ENCODE measurements at regions not wholly inside any gene's neighbourhood (a gene's known extent, or its start where the extent isn't known, plus 50 kb on each side); places are given as distances from the start of the nearest gene placed in this dataset.
"Not testable (repeated sequence)": the region's sequence is repeated elsewhere in the genome, so short reads cannot be mapped to it uniquely, and the experiment has no call there.

GRCh38 chr10:14425034-14425433 is 94.3 kb upstream of the FRMD4A start:
- FAIRE-seq: no peak

DNA sequence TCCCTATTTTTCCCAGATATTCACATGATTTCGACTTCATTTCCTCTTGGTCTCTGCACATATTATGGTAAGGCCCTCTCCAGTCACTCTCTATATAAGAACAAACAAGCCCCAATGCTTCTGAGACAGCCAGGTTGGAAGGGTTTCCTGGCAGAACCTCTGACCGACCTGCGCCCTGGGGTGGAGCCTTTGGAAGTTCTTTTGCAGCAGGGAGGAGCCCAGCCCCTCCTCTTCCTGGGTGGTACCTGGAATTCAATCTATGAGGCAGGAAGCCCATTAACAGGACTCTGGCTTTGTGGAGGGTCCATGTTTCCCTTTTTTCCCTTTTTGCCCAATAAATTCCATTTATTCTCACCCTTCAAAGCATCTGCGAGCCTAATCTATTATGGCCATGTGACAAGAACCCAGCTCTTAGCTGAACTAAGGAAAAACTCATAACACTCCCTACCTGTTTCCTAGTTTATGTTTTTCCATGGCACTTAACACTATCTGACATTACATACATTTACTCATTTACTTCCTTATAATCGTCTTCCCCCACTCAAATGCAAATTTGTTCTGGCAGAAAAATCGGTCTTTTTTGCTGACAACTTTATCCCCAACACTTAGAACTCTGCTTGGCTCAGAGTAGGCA is 92.5 kb upstream of the FRMD4A start:
- no peak for FAIRE-seq

- FAIRE-seq: no peak
Observed at GRCh38 chr10:14422431-14422830, 91.7 kb upstream of the FRMD4A start.

- FAIRE-seq: no peak
Observed at GRCh38 chr10:14421941-14422340, 91.2 kb upstream of the FRMD4A start.

GRCh38 chr10:14417336-14417735 is 86.6 kb upstream of the FRMD4A start:
- not testable (repeated sequence) for FAIRE-seq

- FAIRE-seq: no peak
Observed at GRCh38 chr10:14416308-14416700, 85.6 kb upstream of the FRMD4A start.

GRCh38 chr10:14415676-14416307 is 85.1 kb upstream of the FRMD4A start:
- no peak for FAIRE-seq

DNA sequence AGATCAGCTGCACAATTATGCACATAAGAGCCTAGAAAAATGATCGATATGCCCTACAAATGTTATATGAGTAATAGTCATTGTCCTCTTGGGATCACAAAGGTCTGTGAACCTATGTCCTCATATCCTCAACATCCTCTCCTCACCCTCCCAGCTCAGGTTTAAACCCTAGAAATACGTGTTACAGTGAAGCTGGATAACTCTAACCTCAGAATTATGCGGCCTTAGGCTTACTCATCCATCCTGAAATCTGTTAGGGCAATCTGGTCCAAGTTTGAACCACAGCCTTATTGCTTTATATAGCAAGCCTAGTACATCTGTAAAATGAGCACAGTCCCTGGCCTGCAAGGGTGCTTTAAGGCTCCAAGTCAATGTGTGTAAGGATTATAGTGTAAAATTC is 84.2 kb upstream of the FRMD4A start:
- FAIRE-seq: no peak

DNA sequence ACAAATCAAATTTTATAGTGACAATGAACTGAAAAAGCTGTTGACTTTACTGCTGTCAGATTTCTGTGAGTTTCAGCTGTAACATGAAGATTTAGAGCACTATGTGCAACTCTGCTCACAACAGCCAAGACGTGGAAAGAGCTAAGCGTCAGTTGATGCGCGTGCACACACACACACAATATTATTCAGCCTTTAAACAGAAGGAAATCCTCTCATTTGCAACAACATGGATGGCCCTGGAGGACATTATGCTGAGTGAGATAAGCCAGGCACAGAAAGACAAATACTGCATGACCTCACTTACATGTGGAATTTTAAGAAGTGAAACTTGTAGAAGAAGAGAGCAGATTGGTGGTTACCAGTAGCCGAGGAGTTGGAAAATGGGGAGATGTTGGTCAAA is 82.8 kb upstream of the FRMD4A start:
- no peak for FAIRE-seq

DNA sequence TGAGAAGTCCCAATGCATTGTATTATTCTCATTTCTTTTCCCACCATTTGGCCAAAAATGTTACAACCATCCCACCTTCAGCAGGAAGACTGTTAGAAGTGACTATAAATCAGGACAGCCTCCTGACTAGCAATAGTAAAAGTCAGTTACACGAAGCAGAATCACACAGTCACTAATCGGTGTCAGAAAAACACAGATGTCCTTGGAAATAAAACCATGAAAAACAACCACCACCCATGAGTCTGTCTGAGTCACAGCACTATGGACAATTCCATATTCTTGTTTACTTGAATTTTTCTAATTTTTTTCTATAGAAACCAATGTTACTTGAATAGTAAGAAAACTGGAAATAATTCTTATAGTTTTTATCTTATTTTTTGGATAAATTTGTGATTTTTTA is 81.9 kb upstream of the FRMD4A start:
- FAIRE-seq: peak; percentile 21

DNA sequence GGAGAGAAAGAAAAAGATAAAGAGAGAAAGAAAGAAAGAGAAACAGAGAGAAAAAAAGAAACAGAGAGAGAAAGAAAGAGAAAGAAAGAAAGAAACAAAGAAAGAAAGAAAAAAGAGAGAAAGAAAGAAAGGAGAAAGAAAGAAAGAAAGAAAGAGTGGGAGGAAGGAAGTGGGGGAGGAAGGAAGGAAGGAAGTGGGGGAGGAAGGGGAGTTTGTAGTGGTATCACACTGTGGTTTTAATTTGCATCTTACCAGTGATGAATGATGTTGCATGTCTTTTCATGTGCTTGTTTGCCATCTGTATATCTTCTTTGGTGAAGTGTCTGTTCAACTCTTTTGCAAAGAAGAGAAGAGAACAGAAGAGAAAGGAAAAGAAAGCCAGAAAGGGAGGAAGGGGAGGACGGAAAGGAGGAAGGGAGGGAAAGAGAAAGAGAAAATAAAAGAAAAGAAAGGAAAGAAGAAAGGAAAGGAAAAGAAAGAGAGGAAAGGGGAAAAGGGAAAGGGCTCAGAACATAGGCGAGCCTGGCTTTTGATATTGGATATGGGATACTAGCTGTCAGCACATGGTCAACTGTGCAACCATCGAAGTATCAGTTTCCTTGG is 79.2 kb upstream of the FRMD4A start:
- FAIRE-seq: no peak

DNA sequence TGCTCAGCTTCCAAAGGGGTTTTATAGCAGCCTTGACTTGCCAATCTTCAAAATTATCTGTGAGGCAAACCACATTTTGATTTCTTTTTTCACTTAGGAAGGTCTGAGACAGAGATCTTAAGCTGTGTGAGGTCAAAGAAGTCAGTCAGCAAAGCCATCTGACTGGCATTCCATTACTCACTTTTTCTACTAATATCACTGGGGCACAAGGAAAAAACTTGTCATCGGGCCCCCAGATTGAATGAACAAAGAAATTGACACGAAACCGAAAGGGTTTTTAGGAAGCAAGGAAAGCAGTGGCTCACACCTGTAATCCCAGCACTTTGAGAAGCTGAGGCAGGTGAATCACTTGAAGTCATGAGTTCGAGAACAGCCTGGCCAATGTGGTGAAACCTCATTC is 78.5 kb upstream of the FRMD4A start:
- no peak for FAIRE-seq

DNA sequence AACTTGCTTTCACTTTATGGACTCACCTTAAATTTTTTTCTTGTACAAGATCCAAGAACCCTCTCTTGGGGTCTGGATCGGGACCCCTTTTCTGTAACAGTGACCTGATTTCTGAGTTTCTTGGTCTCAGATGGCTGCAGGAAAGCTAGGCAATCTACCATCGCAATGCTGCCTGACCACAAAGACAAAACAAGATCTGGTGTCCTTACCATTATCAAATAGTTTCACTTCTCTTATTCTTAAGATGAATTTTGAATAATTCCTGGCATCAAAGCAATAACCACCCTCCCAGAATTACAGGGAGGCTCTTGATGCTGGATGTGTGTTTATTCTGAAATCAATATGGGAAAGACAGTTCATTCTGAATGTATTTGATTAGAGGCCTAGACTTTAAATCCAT is 77.4 kb upstream of the FRMD4A start:
- FAIRE-seq: no peak

GRCh38 chr10:14407567-14407966 is 76.8 kb upstream of the FRMD4A start:
- FAIRE-seq: no peak

DNA sequence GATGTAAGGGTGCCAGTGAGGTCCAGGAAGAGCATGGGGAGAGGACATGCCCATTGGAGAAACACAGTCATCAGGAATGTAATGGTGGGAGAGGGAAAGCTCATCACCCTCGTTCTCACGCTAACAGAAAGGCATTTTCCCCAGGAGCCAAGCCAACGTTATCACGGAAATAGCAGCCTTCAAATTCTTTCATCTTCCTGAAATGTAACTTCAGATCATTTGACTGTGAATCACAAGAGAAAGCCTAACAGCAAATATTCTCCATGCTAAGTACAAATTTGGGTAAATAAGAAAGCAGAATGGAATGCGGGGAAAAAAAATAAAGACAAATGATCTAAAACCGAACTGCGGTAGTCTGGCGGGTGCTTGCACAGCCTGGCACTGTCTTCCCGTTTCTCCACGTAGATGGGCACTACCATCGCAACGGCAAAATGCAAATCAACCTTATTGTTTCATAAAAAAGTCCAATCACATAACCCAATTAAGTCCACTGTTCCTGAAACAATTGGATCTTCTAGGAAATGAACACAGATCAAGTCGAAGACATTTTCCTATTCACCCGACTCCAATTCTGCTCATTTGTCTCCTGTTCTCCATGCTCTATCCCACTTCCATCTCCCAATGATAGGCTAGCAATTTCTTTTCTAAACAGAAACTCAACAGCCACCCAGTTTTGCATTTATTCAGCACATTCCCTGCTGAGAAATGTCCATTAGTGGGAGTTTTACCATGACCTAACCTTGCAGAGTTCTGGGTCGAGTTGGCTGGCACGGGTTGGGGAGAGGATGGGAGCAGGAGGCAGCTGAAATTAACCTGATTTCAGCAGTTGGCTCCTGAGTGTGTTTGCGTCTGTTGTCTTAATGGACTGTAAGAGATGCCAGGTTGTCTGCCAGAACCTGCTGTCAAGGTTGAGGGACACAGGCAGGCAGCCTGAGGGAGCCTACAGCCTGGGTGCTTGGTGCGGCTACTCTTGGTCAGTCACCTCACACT is 74.6 kb upstream of the FRMD4A start:
- FAIRE-seq: no peak

- FAIRE-seq: no peak
Observed at GRCh38 chr10:14403881-14404623, 73.3 kb upstream of the FRMD4A start.

DNA sequence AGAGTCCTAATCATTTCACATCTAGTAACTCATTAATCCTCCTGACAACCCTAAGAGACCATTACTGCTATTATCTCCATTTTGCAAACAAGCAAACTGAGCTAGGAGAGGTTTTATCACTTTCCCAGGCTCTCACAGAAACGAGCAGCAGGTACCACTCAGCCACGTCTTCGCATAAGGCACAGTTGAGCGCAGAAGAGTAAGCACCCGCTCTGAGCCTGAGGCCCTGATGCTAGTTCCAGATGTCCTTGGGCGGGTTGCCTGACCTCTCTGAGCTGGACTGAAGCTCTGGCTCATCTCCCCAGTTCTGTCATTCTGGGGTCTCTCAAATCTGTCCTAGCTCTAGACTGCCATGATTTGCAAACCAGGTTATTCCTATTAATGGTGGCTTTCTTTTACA is 72.6 kb upstream of the FRMD4A start:
- no peak for FAIRE-seq

DNA sequence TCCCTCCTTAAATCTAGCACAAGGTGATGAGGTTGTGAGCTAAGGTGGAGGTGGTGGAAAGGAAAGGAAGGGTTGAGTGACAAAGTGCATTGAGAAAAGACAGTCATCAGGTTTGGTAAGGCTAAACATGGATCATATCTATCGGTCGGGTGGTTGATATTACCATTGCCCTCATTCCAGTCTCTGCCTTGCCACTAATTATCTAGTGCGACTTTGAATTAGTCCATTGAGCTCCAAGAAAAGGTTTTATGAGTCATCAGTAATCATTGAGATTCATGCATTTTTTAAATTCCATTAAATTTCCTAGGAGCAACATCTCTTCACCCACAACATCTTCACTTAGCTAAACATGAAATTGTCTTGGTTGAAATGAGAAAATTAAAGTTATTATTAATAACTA is 68.9 kb upstream of the FRMD4A start:
- no peak for FAIRE-seq

DNA sequence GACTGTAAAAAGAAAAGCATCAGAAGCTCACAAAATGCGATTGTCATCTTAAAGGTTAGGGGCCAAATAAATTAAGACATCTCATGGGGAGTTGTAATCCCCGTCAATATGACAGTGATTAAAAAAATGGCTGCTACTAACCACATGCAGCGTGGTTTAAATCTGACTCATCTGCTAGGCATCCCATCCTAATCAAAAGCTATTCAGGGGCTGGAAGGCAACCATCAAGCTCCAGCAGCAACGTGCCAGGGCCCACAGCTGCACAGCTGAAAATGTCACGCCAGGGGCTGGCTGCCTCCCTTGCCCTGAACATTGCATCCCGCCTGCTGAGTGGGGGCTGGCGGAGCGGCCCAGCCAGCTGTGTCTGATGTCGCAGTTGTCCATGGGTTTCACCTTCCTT is 66.3 kb upstream of the FRMD4A start:
- peak; percentile 50 for FAIRE-seq

- no peak for FAIRE-seq
Observed at GRCh38 chr10:14396411-14397048, 65.8 kb upstream of the FRMD4A start.

GRCh38 chr10:14394179-14394578 is 63.5 kb upstream of the FRMD4A start:
- FAIRE-seq: no peak

DNA sequence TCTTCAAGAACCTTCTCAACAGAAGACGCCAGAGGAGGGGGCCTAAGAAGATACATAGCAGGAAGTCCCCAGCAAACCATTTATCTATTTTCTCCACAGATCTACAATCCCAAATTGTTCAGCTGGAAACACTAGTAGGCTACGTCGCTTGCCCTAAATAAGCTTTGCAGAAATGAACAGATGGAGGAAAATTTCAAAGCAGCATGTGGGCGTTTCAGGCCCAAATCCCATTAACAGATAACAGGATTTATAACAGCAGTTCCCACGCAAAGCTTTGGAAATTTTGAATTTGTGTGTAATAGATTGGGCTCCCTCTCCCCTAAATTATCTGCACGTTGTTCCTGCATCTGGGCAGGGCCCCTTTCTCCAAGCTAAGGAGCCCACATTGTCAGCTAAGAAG is 60.6 kb upstream of the FRMD4A start:
- no peak for FAIRE-seq
